ENCODE measurements at regions not wholly inside any gene's neighbourhood (a gene's known extent, or its start where the extent isn't known, plus 50 kb on each side); places are given as distances from the start of the nearest gene placed in this dataset.

GRCh38 chr14:104331871-104332605 lies 193.7 kb downstream of the KIF26A start:
- Histone ChIP-seq H3K36me3 (no peaks in the 10 kb centered on the region), H3K4me1 (no peaks in the 10 kb centered on the region), H3K27ac (no peak overlapping the region), H3K9me3 (no peaks in the 10 kb centered on the region), H3K27me3 (no peaks in the 10 kb centered on the region), H3K4me3 (replicated peaks in 1 of 3) (no peak overlapping the region)
- DNase-seq, result no peak
- intact Hi-C loops (cut with DNase I), result no loop called here
- 82 to 96% methylated on average over 18 to 19 of the region's 20 CpGs for WGBS, 2 donors
- TF ChIP-seq POLR2A (IDR thresholded peaks at IDR 0.05) (no peak), CTCF (IDR thresholded peaks at IDR 0.05) (no peak)

GRCh38 chr14:104332634-104333270 lies 194.4 kb downstream of the KIF26A start:
- Histone ChIP-seq H3K27ac (no peak overlapping the region), H3K4me1 (no peaks in the 10 kb centered on the region), H3K27me3 (no peaks in the 10 kb centered on the region), H3K4me3 (replicated peaks in 1 of 3) (no peak overlapping the region), H3K36me3 (no peaks in the 10 kb centered on the region), H3K9me3 (no peaks in the 10 kb centered on the region)
- DNase-seq, result no peak
- 62 to 67% methylated on average over 5 to 8 of the region's 15 CpGs for WGBS, 2 donors
- intact Hi-C loops (cut with DNase I), result no loop called here
- TF ChIP-seq POLR2A (IDR thresholded peaks at IDR 0.05) (no peak), CTCF (IDR thresholded peaks at IDR 0.05) (no peak)

- Histone ChIP-seq H3K9me3 (no peaks in the 10 kb centered on the region), H3K4me3 (replicated peaks in 1 of 3) (no peak overlapping the region), H3K27ac (no peak overlapping the region), H3K4me1 (no peaks in the 10 kb centered on the region), H3K36me3 (no peaks in the 10 kb centered on the region), H3K27me3 (no peaks in the 10 kb centered on the region)
- no peak for TF ChIP-seq CTCF (IDR thresholded peaks at IDR 0.05)
- TF ChIP-seq POLR2A (IDR thresholded peaks at IDR 0.05), result no peak
- DNase-seq, result no peak
- 78 to 82% methylated on average over 31 to 33 of the region's 39 CpGs for WGBS, 2 donors
- intact Hi-C loops (cut with DNase I), result no loop called here
Observed at GRCh38 chr14:104333646-104334423, 195.4 kb downstream of the KIF26A start.

DNA sequence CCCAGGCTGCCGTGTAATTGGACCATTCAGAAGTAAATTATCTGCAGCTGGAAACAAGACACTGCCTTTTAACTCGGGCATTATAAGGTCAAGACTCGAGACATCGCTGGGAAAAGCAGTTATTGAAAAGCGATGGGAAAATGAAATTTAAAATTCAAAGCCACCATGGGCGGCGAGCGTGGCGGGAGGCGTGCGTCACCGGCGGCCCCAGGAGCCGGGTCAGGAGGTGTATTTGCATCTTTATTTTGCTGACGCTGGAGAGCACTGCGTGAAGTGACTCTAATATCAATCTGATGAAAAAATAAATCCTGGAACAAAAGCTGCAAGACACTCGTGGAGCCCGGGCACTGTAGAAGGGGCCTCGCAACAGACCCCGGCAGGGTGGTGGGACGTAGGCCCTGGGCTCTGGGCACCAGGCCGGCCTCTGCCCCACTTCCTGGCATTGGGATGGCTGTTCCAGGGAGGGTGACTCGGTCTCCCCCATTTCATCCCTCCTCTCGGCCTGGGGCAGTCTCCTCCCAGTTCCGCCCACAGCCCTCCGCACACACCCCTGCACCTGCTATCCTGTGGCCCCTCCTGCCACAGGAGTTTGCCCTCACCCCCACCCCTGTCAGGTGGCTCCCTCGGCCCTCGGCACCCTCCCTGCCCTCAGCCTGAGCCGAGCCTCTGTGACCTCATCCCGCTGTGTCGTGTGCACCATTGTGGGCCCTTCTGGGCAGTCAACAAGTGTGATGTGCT lies 196.2 kb downstream of the KIF26A start:
- H3K36me3 ChIP-seq, result no peaks in the 10 kb centered on the region
- DNase-seq, result no peak
- no peaks in the 10 kb centered on the region for H3K27me3 ChIP-seq
- TF ChIP-seq CTCF (IDR thresholded peaks at IDR 0.05), result no peak
- no peak for TF ChIP-seq POLR2A (IDR thresholded peaks at IDR 0.05)
- H3K4me1 ChIP-seq, result no peaks in the 10 kb centered on the region
- intact Hi-C loops (cut with DNase I), result no loop called here
- H3K27ac ChIP-seq, result no peak overlapping the region
- H3K9me3 ChIP-seq, result no peaks in the 10 kb centered on the region
- no peak overlapping the region for H3K4me3 ChIP-seq (replicated peaks in 1 of 3)
- WGBS, 2 donors, result 89 to 91% methylated on average over 28 to 31 of the region's 31 CpGs
